Natural killer cell (primary cell): ENCODE measurements at regions not wholly inside any gene's neighbourhood (a gene's known extent, or its start where the extent isn't known, plus 50 kb on each side); places are given as distances from the start of the nearest gene placed in this dataset.

Experiments used
- ATAC-seq, 3 donors: fragments of 150-1000 bp in 2 of 3; fragments of 200-7000 bp in 1 of 3; cut with Tn5 transposase; 1 replicate in 1 of 3; 2 replicates in 2 of 3; pipeline ENCODE4 v1.10.0; 2021; ENCODE audit warnings: mild to moderate bottlenecking in 2 of 3, moderate library complexity in 2 of 3
- DNase-seq, 2 donors: peaks; one replicate each; pipeline versions ENCODE4 v3.0.0 to v3.0.0-alpha.2; 2013 to 2021; ENCODE audit warnings: mixed read lengths in 1 of 2
- H3K27ac ChIP-seq: one replicate; pipeline ENCODE4 v1.5.1; 2013; ENCODE audit warnings: mild to moderate bottlenecking, low read length
- H3K27me3 ChIP-seq: one replicate; pipeline ENCODE4 v1.6.1; 2013; ENCODE audit warnings: low read length; ENCODE audit not compliant: control insufficient read depth, insufficient read depth
- H3K36me3 ChIP-seq: one replicate; pipeline ENCODE4 v1.6.1; 2013; ENCODE audit warnings: low read length; ENCODE audit not compliant: control insufficient read depth, insufficient read depth
- H3K4me1 ChIP-seq: one replicate; pipeline ENCODE4 v1.6.1; 2013; ENCODE audit warnings: low read length; ENCODE audit not compliant: control insufficient read depth, insufficient read depth
- H3K4me3 ChIP-seq: one replicate; pipeline ENCODE4 v1.5.1; 2013; ENCODE audit warnings: low read length
- H3K9me3 ChIP-seq: one replicate; pipeline ENCODE4 v1.6.1; 2013; ENCODE audit warnings: low read length; ENCODE audit not compliant: control insufficient read depth, insufficient read depth
- H3K27ac Mint-ChIP-seq, 2 donors: one replicate each; pipeline ENCODE4 v1.8.0; 2022; ENCODE audit warnings: mild to moderate bottlenecking in 2 of 2, mixed read lengths in 2 of 2, moderate library complexity in 1 of 2
- H3K27me3 Mint-ChIP-seq, 2 donors: one replicate each; pipeline ENCODE4 v1.8.0; 2022; ENCODE audit warnings: low read depth in 2 of 2, mixed read lengths in 2 of 2
- H3K36me3 Mint-ChIP-seq: one replicate; pipeline ENCODE4 v1.8.0; 2022; ENCODE audit warnings: mixed read lengths
- H3K4me1 Mint-ChIP-seq, 2 donors: one replicate each; pipeline ENCODE4 v1.8.0; 2022; ENCODE audit warnings: mixed read lengths in 2 of 2
- H3K4me3 Mint-ChIP-seq: one replicate; pipeline ENCODE4 v1.8.0; 2022; ENCODE audit warnings: mild to moderate bottlenecking, moderate library complexity, mixed read lengths
- H3K9me3 Mint-ChIP-seq, 2 donors: one replicate each; pipeline ENCODE4 v1.8.0; 2022; ENCODE audit warnings: mixed read lengths in 2 of 2
- CTCF ChIP-seq: fragments of 200-600 bp; IDR thresholded peaks from one replicate; pipeline ENCODE4 v1.8.0; 2022; ENCODE audit warnings: antibody characterized with exemption
- WGBS: methylation state at CpG from one replicate; pipeline ENCODE4 v1.1.7; 2013; ENCODE audit warnings: missing lambda C conversion rate; ENCODE audit not compliant: insufficient coverage; 5-methylcytosine and 5-hydroxymethylcytosine counted together
- intact Hi-C: fragments of 100-400 bp; cut with micrococcal nuclease; formaldehyde crosslinking; loops from one replicate; pipeline ENCODE4 v1.14.2; 2022

- no peaks in the 10 kb centered on the region for H3K27me3 ChIP-seq
- TF ChIP-seq CTCF: no peak
- H3K9me3 Mint-ChIP-seq: peaks cover 2 to 12% of the 10 kb centered on the region in 2 donors
- no peak overlapping the region for H3K27ac ChIP-seq
- no peaks in the 10 kb centered on the region for H3K4me1 Mint-ChIP-seq
- H3K4me3 Mint-ChIP-seq: no peak overlapping the region
- no peaks in the 10 kb centered on the region for H3K4me1 ChIP-seq
- no peak overlapping the region for H3K4me3 ChIP-seq
- ATAC-seq (no peak), DNase-seq (no peak)
- H3K9me3 ChIP-seq: no peaks in the 10 kb centered on the region
- H3K36me3 Mint-ChIP-seq: no peaks in the 10 kb centered on the region
- H3K27ac Mint-ChIP-seq: no peak overlapping the region
- WGBS: 88% methylated on average over 9 of the region's 9 CpGs
- intact Hi-C loops: no loop called here
- no peaks in the 10 kb centered on the region for H3K27me3 Mint-ChIP-seq
- no peaks in the 10 kb centered on the region for H3K36me3 ChIP-seq
Measured at GRCh38 chr10:2476812-2477553, 590.4 kb upstream of the PFKP start.

- H3K27me3 ChIP-seq: no peaks in the 10 kb centered on the region
- H3K36me3 ChIP-seq: no peaks in the 10 kb centered on the region
- Mint-ChIP-seq H3K9me3 (peaks cover 2 to 12% of the 10 kb centered on the region in 2 donors), H3K27me3 (no peaks in the 10 kb centered on the region), H3K4me1 (no peaks in the 10 kb centered on the region), H3K27ac (no peak overlapping the region), H3K36me3 (no peaks in the 10 kb centered on the region), H3K4me3 (no peak overlapping the region)
- H3K9me3 ChIP-seq: no peaks in the 10 kb centered on the region
- DNase-seq: no peak
- 78% methylated on average over 15 of the region's 15 CpGs for WGBS
- no peak overlapping the region for H3K27ac ChIP-seq
- no peak for TF ChIP-seq CTCF
- H3K4me1 ChIP-seq: no peaks in the 10 kb centered on the region
- no peak overlapping the region for H3K4me3 ChIP-seq
- no peak for ATAC-seq
- intact Hi-C loops: no loop called here
Measured at GRCh38 chr10:2476218-2476811, 591.0 kb upstream of the PFKP start.

- ATAC-seq (no peak), DNase-seq (no peak)
- no peak for TF ChIP-seq CTCF
- H3K27ac ChIP-seq: no peak overlapping the region
- WGBS: 53% methylated on average over 6 of the region's 6 CpGs
- no peak overlapping the region for H3K4me3 Mint-ChIP-seq
- H3K27me3 ChIP-seq: no peaks in the 10 kb centered on the region
- H3K36me3 Mint-ChIP-seq: no peaks in the 10 kb centered on the region
- no peak overlapping the region for H3K4me3 ChIP-seq
- no peaks in the 10 kb centered on the region for H3K27me3 Mint-ChIP-seq
- no peak overlapping the region for H3K27ac Mint-ChIP-seq
- no peaks in the 10 kb centered on the region for H3K9me3 ChIP-seq
- H3K4me1 Mint-ChIP-seq: no peaks in the 10 kb centered on the region
- H3K36me3 ChIP-seq: no peaks in the 10 kb centered on the region
- H3K4me1 ChIP-seq: no peaks in the 10 kb centered on the region
- intact Hi-C loops: no loop called here
- peaks cover 2 to 9% of the 10 kb centered on the region in 2 donors for H3K9me3 Mint-ChIP-seq
Measured at GRCh38 chr10:2475711-2476217, 591.6 kb upstream of the PFKP start.
